OCI-LY3 (cell line): ENCODE measurements at regions not wholly inside any gene's neighbourhood (a gene's known extent, or its start where the extent isn't known, plus 50 kb on each side); places are given as distances from the start of the nearest gene placed in this dataset.

ENCODE experiments used
- CTCF ChIP-seq: fragments of 200-600, 300-600 bp; sonication (generic); IDR thresholded peaks from 2 replicates; pipeline ENCODE4 v1.5.1; 2014; ENCODE audit warnings: antibody characterized with exemption, low read length, low read depth
- EZH2phosphoT487 ChIP-seq: fragments of 200-600 bp; shearing (Covaris generic); IDR thresholded peaks from 2 replicates; pipeline ENCODE4 v1.6.1; 2018; ENCODE audit warnings: antibody characterized with exemption, mixed run types, low read depth

DNA sequence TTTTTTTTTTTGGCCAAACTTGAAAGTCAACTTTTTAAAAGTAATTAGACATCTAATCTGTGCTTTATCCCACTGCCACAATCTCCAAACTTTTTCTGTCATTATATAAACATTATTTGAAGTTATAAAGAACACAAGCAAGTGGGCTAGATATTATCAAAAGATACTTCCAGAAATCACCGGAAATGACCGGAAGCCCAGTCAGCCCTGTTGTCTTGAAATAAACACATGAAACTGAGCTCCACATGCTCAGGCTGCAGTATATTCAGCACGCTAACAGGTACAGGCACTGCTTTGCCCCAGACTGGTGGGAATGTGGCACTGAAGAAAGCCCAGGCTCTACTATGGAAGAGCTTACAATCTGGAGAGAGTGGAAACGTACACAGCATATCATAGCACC is 158.9 kb upstream of the PLEKHG7 start:
- TF ChIP-seq CTCF (no peak), EZH2phosphoT487 (no peak)
